Activated CD4-positive, alpha-beta memory T cell treated with anti-CD3 and anti-CD28 coated beads for 36 hours (primary cell): ENCODE measurements at regions not wholly inside any gene's neighbourhood (a gene's known extent, or its start where the extent isn't known, plus 50 kb on each side); places are given as distances from the start of the nearest gene placed in this dataset.
"Not testable (repeated sequence)": the region's sequence is repeated elsewhere in the genome, so short reads cannot be mapped to it uniquely, and the experiment has no call there.

Source experiments
- CTCF ChIA-PET: fragments of 350-600 bp; sonication (Branson Sonifier 250); formaldehyde crosslinking; loops from one replicate; lab custom pipeline; 2021; ENCODE audit warnings: antibody characterized with exemption, inconsistent platforms; lab: Charles Lee
- POLR2A ChIA-PET: fragments of 350-600 bp; sonication (Branson Sonifier 250); formaldehyde crosslinking; loops from one replicate; lab custom pipeline; 2021; ENCODE audit warnings: antibody characterized with exemption; lab: Charles Lee
- DNase-seq: peaks from one replicate; pipeline ENCODE4 v3.0.0-alpha.2; 2020
- H3K27ac Mint-ChIP-seq: one replicate; pipeline ENCODE4 v1.8.0; 2021; ENCODE audit warnings: mixed read lengths
- H3K27me3 Mint-ChIP-seq: one replicate; pipeline ENCODE4 v1.8.0; 2021; ENCODE audit warnings: mixed read lengths
- H3K36me3 Mint-ChIP-seq: one replicate; pipeline ENCODE4 v1.8.0; 2021; ENCODE audit warnings: mixed read lengths
- H3K4me1 Mint-ChIP-seq: one replicate; pipeline ENCODE4 v1.8.0; 2021; ENCODE audit warnings: low read depth, mixed read lengths
- H3K4me3 Mint-ChIP-seq: one replicate; pipeline ENCODE4 v1.8.0; 2021; ENCODE audit warnings: mild to moderate bottlenecking, mixed read lengths
- H3K9me3 Mint-ChIP-seq: one replicate; pipeline ENCODE4 v1.8.0; 2021; ENCODE audit warnings: mixed read lengths
- intact Hi-C: fragments of 100-400 bp; cut with micrococcal nuclease; formaldehyde crosslinking; loops from one replicate; pipeline ENCODE4 v1.15.1; 2023

DNA sequence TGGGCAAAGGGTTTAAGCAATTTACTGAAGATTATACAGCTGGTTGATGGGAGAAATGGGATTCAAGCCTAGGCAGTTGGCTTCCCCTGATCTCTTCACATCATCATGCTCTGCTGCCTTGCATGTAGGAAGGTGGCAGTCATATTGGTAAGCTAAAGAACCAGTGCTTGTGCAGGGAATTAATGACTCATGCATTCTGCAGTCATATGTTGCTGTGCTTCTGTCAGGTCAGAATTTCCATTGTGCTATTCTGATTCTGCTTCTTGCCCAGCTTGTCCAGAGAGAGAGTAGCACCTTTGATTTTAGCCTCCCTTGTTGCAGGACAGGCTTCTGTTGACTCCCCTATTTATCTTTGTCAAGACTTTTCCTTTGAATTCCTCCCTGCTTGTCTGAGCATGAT is 114.0 kb upstream of the IKBKE start:
- H3K4me3 Mint-ChIP-seq, H3K27me3 Mint-ChIP-seq, H3K4me1 Mint-ChIP-seq, POLR2A ChIA-PET, intact Hi-C loops, H3K9me3 Mint-ChIP-seq, CTCF ChIA-PET, H3K27ac Mint-ChIP-seq, H3K36me3 Mint-ChIP-seq: not testable (repeated sequence)
- DNase-seq = peak; percentile 33

DNA sequence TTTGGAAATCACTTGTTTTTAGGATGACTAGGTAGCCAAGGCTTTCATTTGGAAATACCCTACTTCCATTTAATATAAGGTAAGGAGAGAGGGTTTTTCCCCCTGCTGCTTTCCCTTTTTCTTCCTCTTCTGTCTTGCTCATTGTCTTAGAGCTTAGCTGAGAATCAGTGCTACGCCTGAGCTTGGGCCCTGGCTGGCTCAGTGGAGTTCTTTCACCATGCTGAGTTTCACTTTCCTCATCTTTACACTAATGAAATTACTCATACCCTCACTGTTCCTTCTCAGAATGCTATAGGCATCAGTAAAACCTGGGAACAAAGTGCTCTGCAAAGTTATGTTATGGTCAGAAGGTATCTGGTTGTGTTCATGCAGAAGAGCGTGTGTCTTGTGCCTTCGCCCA is 112.3 kb upstream of the IKBKE start:
- H3K4me1 Mint-ChIP-seq, H3K36me3 Mint-ChIP-seq, CTCF ChIA-PET, H3K27me3 Mint-ChIP-seq, intact Hi-C loops, H3K9me3 Mint-ChIP-seq, POLR2A ChIA-PET, H3K4me3 Mint-ChIP-seq: not testable (repeated sequence)
- peak overlapping the region; percentile 60 for H3K27ac Mint-ChIP-seq
- DNase-seq = peak; percentile 69

DNA sequence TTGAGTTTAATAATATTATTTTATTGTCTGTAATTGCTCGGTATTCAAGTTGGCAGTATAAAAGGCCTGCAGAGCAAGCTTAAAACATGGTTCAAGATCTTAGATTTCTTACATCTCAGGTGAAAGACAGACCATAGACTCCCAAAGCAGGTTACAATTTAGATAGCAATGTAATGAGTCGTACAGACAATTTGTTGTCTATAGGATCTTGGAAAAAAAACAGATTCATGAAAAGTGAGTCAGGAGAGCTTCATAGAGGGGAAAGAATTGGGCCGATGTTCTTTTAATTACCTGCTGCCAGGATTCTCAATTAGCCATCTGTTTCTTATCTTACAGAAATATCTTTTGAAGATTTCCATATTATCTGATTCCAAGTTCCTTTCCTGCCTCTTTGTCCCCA is 111.5 kb upstream of the IKBKE start:
- H3K36me3 Mint-ChIP-seq, DNase-seq, H3K27ac Mint-ChIP-seq, H3K9me3 Mint-ChIP-seq, intact Hi-C loops, POLR2A ChIA-PET, H3K4me1 Mint-ChIP-seq, H3K27me3 Mint-ChIP-seq, CTCF ChIA-PET, H3K4me3 Mint-ChIP-seq: not testable (repeated sequence)

DNA sequence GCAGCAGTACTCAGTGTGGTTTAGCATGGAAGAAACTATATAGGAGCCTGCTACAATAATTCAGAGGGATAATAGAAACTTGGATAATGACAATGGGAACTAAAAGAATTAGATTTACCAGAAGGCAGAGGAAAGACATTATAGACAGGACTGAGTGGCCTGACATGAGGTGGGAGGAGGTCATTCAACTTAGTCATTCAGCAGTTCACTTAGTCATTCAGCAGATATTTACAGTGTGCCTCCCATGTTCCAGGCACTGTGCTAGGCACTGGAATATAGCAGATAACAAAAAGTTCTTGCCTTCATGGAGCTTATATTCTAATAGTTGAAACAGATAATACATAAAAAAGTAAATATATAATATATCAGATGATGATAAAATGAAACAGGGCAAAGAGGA is 110.9 kb upstream of the IKBKE start:
- CTCF ChIA-PET, H3K27ac Mint-ChIP-seq, DNase-seq, intact Hi-C loops, H3K36me3 Mint-ChIP-seq, H3K27me3 Mint-ChIP-seq, H3K4me1 Mint-ChIP-seq, H3K4me3 Mint-ChIP-seq, H3K9me3 Mint-ChIP-seq, POLR2A ChIA-PET: not testable (repeated sequence)

DNA sequence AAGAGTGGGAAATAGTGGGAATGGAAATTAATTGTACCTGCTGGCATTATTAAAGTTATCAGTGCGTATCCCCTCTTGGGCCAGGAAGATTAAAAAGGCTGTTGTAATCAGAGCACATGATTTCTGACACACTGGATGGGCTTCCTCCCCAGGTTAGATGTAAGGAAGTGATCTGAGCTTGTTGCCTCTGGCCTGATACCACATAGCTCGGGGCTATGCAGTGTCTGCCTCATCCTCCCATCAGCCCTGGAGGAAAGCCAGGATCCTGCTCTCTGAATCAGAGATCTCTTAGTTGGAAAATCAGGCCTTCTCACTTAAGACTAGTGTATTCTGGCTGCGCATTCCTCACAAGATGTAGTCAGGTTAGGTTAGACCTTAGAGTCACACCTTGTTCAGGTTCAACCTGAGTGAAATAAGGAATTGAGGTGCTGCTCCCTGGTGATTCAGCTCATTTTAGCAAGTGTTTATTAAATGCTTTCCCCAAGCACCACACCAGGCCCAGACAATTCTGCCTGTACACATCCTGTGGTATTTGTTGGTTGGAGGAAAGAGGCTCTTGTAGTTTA is 108.2 kb upstream of the IKBKE start:
- CTCF ChIA-PET, H3K4me1 Mint-ChIP-seq, H3K4me3 Mint-ChIP-seq, H3K36me3 Mint-ChIP-seq, POLR2A ChIA-PET, H3K27ac Mint-ChIP-seq, intact Hi-C loops, DNase-seq, H3K9me3 Mint-ChIP-seq, H3K27me3 Mint-ChIP-seq: not testable (repeated sequence)

DNA sequence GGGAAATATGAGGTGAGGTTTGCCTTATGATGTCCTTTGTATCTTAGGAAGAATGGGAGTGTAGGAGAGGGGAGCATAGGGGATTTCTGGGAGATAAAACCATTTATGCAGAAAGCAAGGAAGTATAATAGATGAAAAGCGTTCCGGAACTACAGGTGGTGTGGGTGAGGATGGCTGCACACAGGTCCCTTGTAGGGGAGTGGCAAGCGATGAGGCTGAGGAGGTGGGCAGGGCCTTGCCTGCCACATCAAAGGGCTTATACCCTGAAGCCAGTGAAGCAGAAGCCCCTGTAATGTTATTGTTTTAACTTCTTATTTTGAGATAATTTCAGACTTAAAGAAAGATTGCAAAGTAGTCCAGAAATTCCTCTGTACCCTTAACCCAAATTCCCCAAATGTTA is 107.3 kb upstream of the IKBKE start:
- DNase-seq, H3K9me3 Mint-ChIP-seq, H3K27ac Mint-ChIP-seq, intact Hi-C loops, H3K4me1 Mint-ChIP-seq, H3K4me3 Mint-ChIP-seq, H3K36me3 Mint-ChIP-seq, CTCF ChIA-PET, POLR2A ChIA-PET, H3K27me3 Mint-ChIP-seq: not testable (repeated sequence)

DNA sequence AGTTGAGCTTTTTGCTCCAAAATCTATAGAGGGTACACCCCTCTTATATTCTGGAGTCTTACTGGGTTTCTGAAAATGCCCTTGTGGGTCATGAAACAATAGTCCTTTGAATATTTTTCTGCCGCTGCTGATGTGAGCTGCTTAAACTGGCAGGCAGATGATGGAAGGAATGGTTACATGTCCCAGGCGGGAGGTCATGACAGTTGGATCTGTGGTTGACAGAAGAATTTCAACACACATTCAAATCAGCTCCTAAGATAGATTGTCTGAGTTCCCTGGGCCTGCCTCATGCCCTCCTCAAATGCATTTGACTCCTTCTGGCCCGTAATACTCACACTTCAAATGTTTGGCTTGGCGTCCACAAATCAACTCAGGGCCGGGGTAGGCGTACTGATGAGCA is 105.0 kb upstream of the IKBKE start:
- H3K27ac Mint-ChIP-seq, POLR2A ChIA-PET, H3K36me3 Mint-ChIP-seq, intact Hi-C loops, CTCF ChIA-PET, H3K4me3 Mint-ChIP-seq, H3K9me3 Mint-ChIP-seq, H3K27me3 Mint-ChIP-seq, DNase-seq, H3K4me1 Mint-ChIP-seq: not testable (repeated sequence)

DNA sequence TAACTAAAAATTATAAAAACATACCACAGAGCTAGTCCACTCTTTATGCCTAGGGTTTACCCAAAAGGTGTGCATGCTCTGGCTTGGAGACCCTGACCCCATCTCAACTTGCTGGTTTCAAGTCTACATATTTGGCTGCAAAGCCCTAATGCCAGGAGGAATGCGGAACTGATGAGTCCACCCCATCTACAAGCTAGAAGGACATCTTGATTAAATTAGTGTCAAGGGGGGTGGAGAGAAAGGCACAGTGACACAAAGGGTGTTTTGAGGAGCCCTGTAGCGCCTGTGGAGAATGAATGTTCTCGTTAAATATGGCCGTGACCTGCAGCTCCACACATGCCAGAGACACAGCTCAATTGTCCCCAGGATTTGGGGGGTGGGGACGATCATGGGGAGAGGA is 104.1 kb upstream of the IKBKE start:
- intact Hi-C loops, H3K27me3 Mint-ChIP-seq, H3K36me3 Mint-ChIP-seq, H3K4me3 Mint-ChIP-seq, H3K4me1 Mint-ChIP-seq, H3K9me3 Mint-ChIP-seq, POLR2A ChIA-PET, CTCF ChIA-PET, DNase-seq, H3K27ac Mint-ChIP-seq: not testable (repeated sequence)

DNA sequence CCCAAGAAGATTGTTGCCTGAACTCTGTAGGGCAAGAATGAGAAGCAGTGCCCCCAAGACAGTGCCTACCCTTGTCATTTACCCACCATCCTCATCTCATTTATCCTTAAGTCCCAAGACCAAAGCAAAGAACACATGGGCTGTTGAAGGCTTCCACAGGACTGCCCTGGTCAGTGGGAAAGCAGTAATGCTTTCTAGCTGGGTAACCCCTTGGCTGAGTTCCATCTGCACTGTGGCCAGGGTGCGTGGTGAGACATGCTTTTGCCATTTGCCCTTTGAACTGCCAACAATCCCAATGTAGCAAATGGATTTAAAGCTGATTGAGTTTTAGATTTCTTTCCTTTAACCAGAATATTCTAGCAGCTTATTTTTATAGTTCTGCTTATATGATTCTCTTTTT is 103.5 kb upstream of the IKBKE start:
- POLR2A ChIA-PET, H3K36me3 Mint-ChIP-seq, H3K4me3 Mint-ChIP-seq, H3K4me1 Mint-ChIP-seq, H3K27ac Mint-ChIP-seq, DNase-seq, H3K9me3 Mint-ChIP-seq, CTCF ChIA-PET, H3K27me3 Mint-ChIP-seq, intact Hi-C loops: not testable (repeated sequence)

DNA sequence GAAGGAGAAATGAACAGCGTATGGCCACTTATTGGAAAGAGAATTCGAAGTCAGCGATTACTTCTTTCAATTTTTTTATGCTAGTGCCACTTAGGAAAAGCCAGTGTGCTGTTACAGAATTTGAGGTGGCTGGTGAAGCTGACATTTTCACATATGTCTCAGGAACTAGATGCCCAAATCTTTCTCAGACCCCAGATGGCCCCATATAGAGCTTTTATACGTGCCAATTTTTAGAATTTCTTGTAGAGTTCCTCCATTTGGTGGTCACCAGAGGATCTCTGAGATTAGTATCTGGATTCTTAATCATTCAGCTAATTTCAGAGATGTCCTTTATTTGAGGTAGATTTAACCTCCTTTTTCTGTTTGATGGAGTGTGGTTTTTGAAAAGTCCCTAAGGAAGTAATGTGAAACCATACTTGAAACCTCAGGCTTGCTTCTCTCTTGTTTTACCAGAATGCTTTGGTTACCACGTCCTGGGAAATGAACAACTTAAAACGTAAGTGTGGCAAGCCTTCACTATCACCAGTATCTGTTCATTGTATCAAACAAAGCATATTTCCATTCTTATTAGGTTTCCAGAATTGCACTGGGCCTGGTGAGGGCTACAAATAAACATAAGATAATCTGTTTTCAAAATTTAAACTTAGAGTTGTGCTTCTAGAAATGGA is 102.2 kb upstream of the IKBKE start:
- H3K4me1 Mint-ChIP-seq, H3K9me3 Mint-ChIP-seq, H3K27ac Mint-ChIP-seq, H3K36me3 Mint-ChIP-seq, POLR2A ChIA-PET, H3K4me3 Mint-ChIP-seq, H3K27me3 Mint-ChIP-seq, DNase-seq, CTCF ChIA-PET, intact Hi-C loops: not testable (repeated sequence)

DNA sequence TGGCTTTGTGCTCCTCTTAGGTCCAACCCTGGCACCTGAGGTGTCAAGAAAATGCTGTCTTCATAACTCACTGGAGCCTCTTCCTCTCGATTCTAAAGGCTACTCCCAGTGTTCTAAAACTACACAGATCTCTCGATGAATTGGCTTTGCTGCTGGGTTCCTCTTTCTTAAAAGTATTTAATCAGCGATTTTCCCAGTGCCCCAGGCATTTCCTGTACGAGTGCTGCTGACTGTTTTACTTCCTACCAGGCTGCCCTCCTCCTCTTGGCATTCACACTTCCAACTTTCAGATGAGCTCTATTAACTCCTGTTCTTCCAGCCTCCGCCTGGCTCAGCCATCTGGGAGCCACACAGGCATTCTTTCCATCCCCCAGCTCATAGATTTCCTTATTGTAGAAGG is 95.6 kb upstream of the IKBKE start:
- H3K36me3 Mint-ChIP-seq, H3K27me3 Mint-ChIP-seq, CTCF ChIA-PET, intact Hi-C loops, DNase-seq, H3K4me3 Mint-ChIP-seq, H3K4me1 Mint-ChIP-seq, H3K9me3 Mint-ChIP-seq, H3K27ac Mint-ChIP-seq, POLR2A ChIA-PET: not testable (repeated sequence)

DNA sequence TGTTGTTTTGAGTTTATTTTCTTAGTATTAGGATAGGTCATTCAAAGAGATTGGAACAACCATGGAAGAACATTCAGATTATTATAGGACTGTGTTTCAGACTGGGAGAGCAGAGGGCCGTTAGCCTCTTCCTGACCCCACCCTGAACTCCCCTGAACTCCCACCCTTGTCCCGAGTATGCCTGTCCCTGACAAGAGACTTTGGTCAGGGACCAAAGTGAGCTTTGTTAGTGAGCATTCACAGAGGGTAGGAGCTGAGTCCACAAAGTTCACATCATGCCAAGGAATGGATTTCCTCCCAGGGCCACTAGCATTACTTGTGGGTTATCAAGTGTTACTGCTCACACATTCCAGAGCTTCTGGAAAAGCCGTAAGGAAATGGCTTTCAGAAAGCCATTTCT is 94.7 kb upstream of the IKBKE start:
- H3K4me1 Mint-ChIP-seq, POLR2A ChIA-PET, H3K9me3 Mint-ChIP-seq, CTCF ChIA-PET, H3K4me3 Mint-ChIP-seq, DNase-seq, H3K27ac Mint-ChIP-seq, intact Hi-C loops, H3K27me3 Mint-ChIP-seq, H3K36me3 Mint-ChIP-seq: not testable (repeated sequence)

DNA sequence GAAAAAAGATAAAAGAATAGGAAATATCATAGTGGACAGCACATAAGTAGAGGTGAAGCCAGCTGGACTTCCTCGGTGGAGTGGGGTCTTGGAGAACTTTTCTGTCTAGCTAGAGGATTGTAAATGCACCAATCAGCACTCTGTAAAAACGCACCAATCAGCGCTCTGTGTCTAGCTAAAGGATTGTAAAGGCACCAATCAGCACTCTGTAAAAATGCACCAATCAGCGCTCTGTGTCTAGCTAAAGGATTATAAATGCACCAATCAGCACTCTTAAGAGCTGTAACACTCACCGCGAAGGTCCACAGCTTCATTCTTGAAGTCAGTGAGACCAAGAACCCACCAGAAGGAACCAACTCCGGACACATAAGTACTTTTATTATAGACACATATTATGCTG is 91.8 kb upstream of the IKBKE start:
- H3K4me3 Mint-ChIP-seq, H3K36me3 Mint-ChIP-seq, H3K27me3 Mint-ChIP-seq, DNase-seq, H3K27ac Mint-ChIP-seq, CTCF ChIA-PET, intact Hi-C loops, H3K4me1 Mint-ChIP-seq, H3K9me3 Mint-ChIP-seq, POLR2A ChIA-PET: not testable (repeated sequence)
